Parathyroid adenoma (tissue), 2 donors: ENCODE measurements at regions not wholly inside any gene's neighbourhood (a gene's known extent, or its start where the extent isn't known, plus 50 kb on each side); places are given as distances from the start of the nearest gene placed in this dataset.

Experiments used
- H2AFZ ChIP-seq: fragments of 300-600 bp; sonication (generic); one replicate; pipeline ENCODE4 v1.7.0; 2017; ENCODE audit warnings: antibody characterized with exemption, mild to moderate bottlenecking
- H3K27ac ChIP-seq: fragments of 300-600 bp; sonication (generic); one replicate; pipeline ENCODE4 v1.7.0; 2017
- H3K27me3 ChIP-seq: fragments of 300-600 bp; sonication (generic); one replicate; pipeline ENCODE4 v1.7.0; 2017; ENCODE audit warnings: low read length; ENCODE audit not compliant: control insufficient read depth, insufficient read depth
- H3K36me3 ChIP-seq: fragments of 300-600 bp; sonication (generic); one replicate; pipeline ENCODE4 v1.7.0; 2017; ENCODE audit warnings: low read length; ENCODE audit not compliant: control insufficient read depth, insufficient read depth
- H3K4me1 ChIP-seq: fragments of 300-600 bp; sonication (generic); one replicate; pipeline ENCODE4 v1.7.0; 2017; ENCODE audit warnings: control low read depth
- H3K4me2 ChIP-seq: fragments of 300-600 bp; sonication (generic); one replicate; pipeline ENCODE4 v1.7.0; 2017; ENCODE audit warnings: low read length
- H3K4me3 ChIP-seq: fragments of 300-600 bp; sonication (generic); one replicate; pipeline ENCODE4 v1.7.0; 2017; ENCODE audit warnings: low read depth, low read length
- H3K79me2 ChIP-seq: fragments of 300-600 bp; sonication (generic); one replicate; pipeline ENCODE4 v1.7.0; 2017; ENCODE audit warnings: control low read depth
- H3K9ac ChIP-seq: fragments of 300-600 bp; sonication (generic); one replicate; pipeline ENCODE4 v1.7.0; 2017; ENCODE audit warnings: mild to moderate bottlenecking
- H3K9me3 ChIP-seq: fragments of 300-600 bp; sonication (generic); one replicate; pipeline ENCODE4 v1.7.0; 2017; ENCODE audit warnings: low read length; ENCODE audit not compliant: control insufficient read depth
- TF ChIP-seq, protein P1 (sequence below): fragments of 300-600 bp; sonication (generic); IDR thresholded peaks from one replicate; pipeline ENCODE4 v1.7.0; 2017; ENCODE audit warnings: antibody characterized with exemption, mild to moderate bottlenecking
- donor health status: primary hyperparathyroidism.

DNA sequence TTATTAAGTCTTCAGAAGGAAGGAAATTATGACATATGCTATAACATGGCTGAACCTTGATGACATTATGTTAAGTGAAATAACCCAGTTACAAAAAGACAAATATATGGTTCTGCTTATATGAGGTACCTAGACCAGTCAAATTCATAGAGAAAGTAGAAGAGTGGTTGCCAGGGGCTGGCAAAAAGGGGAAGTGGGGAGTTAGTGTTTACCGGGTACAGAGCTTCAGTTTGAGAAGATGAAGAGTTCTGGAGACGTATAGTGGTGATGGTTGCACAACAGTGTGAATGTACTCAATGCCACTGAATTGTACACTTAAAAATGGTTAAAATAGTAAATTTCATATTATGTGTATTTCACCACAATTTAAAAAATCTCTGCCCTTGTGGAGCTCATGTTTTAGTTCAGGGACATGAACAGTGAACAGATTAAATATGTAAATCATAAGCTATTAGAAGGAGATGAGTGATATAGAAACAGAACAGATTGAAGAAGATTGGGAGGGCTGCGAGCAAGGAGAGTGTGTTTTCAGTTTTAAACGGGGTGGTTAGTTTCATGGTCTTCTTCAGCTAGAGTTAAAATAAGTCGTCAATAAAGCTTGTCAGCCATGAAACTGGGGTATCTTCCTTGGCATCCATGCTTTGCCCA, 355.2 kb downstream of the KCNRG start:
- no peak overlapping the region for H3K9ac ChIP-seq

DNA sequence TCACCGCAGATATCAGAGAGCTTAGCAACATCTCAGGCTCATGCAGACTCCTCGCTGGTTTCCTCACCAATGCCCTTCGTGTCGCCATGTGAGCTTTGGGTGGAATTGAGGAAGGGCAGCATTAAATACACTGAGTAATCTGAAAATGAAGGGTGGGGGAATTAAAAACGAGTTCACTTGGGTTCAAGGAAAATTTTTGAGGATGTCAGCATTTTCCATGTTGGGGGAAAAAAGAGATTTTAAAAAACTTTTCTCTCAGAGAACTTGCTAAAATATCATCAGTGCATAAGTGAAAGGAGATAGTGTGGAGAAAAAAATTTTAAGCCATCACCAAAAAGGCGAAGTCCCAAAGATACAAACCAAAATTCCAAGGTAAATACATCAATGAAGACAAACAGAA, 359.3 kb downstream of the KCNRG start:
- Histone ChIP-seq H3K4me2 (no peak overlapping the region), H2AFZ (no peak overlapping the region), H3K36me3 (no peaks in the 10 kb centered on the region), H3K4me1 (peaks cover 5% of the 10 kb centered on the region), H3K27ac (no peak overlapping the region), H3K9me3 (no peaks in the 10 kb centered on the region), H3K4me3 (no peak overlapping the region), H3K9ac (no peak overlapping the region), H3K27me3 (no peaks in the 10 kb centered on the region), H3K79me2 (no peaks in the 10 kb centered on the region)
- TF ChIP-seq, protein P1, sequence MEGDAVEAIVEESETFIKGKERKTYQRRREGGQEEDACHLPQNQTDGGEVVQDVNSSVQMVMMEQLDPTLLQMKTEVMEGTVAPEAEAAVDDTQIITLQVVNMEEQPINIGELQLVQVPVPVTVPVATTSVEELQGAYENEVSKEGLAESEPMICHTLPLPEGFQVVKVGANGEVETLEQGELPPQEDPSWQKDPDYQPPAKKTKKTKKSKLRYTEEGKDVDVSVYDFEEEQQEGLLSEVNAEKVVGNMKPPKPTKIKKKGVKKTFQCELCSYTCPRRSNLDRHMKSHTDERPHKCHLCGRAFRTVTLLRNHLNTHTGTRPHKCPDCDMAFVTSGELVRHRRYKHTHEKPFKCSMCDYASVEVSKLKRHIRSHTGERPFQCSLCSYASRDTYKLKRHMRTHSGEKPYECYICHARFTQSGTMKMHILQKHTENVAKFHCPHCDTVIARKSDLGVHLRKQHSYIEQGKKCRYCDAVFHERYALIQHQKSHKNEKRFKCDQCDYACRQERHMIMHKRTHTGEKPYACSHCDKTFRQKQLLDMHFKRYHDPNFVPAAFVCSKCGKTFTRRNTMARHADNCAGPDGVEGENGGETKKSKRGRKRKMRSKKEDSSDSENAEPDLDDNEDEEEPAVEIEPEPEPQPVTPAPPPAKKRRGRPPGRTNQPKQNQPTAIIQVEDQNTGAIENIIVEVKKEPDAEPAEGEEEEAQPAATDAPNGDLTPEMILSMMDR, result no peak

More for the DNA sequence above, 355.2 kb downstream of the KCNRG start:
- H3K36me3 ChIP-seq, result no peaks in the 10 kb centered on the region
- no peak overlapping the region for H2AFZ ChIP-seq
- H3K4me3 ChIP-seq, result no peak overlapping the region
- H3K79me2 ChIP-seq, result no peaks in the 10 kb centered on the region
- TF ChIP-seq, protein P1, result no peak
- no peaks in the 10 kb centered on the region for H3K4me1 ChIP-seq
- no peaks in the 10 kb centered on the region for H3K27me3 ChIP-seq
- no peaks in the 10 kb centered on the region for H3K9me3 ChIP-seq
- H3K27ac ChIP-seq, result no peak overlapping the region
- H3K4me2 ChIP-seq, result no peak overlapping the region

DNA sequence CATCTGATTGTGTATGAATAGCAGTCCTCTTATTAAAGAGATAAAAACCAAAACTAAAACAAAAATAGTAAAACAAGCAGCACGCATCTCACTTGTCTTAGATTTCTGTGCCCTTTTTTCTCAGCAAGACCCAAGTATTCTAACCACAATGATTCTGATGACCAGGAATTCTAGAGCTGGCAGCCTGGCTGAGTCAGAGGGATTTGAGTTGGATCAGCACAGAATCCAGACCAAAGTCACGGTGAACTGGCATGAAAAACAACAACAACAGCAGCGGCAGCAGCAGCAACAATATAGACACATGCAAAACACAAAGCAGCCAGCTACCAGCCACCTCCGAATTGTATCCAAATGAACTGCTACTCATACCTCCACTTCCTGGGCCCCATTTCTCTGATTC, 360.5 kb downstream of the KCNRG start:
- H3K9me3 ChIP-seq, result no peaks in the 10 kb centered on the region
- H3K4me2 ChIP-seq, result no peak overlapping the region
- no peak overlapping the region for H2AFZ ChIP-seq
- no peak overlapping the region for H3K4me3 ChIP-seq
- no peak overlapping the region for H3K27ac ChIP-seq
- TF ChIP-seq, protein P1, result no peak
- H3K4me1 ChIP-seq, result peaks cover 5% of the 10 kb centered on the region
- no peaks in the 10 kb centered on the region for H3K79me2 ChIP-seq
- no peaks in the 10 kb centered on the region for H3K27me3 ChIP-seq
- H3K36me3 ChIP-seq, result no peaks in the 10 kb centered on the region
- H3K9ac ChIP-seq, result no peak overlapping the region

DNA sequence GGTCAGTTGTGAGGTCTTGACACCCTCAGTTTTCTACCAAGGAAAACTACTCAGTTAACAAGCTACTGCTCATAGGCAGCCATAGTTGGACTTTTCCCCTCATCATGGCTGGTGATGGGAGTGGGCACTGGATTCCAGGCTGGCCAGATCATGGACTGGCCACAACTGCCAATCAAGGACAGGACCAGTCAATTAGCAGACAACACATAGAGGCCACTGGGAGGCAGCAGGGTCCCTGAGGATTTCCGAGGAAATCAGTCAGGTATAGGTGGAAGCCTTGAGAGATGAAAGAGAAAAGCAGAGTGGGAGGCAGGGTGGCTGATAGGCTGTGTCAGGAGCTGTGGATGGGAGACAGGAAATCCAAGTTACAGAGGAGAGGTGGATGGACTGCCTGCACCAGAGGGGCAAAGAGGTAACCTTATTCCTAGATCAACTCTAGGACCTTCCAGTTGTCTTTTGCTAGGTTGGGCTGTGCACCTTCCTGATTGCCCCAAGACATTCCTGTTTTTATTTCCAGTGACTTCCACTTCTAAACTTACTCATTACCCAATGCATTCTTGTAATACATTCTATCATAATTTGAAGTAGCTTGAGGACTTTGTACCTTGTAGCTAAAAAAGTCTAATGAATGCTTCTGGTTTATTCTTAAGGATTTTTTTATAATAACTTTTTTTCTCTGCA, 361.8 kb downstream of the KCNRG start:
- Histone ChIP-seq H3K27me3 (no peaks in the 10 kb centered on the region), H3K9ac (no peak overlapping the region), H3K4me3 (no peak overlapping the region), H3K9me3 (no peaks in the 10 kb centered on the region), H3K4me1 (peaks cover 5% of the 10 kb centered on the region), H3K4me2 (no peak overlapping the region), H3K27ac (no peak overlapping the region), H3K79me2 (no peaks in the 10 kb centered on the region), H2AFZ (no peak overlapping the region), H3K36me3 (no peaks in the 10 kb centered on the region)
- TF ChIP-seq, protein P1, result no peak
